A549 (cell line): ENCODE measurements at regions not wholly inside any gene's neighbourhood (a gene's known extent, or its start where the extent isn't known, plus 50 kb on each side); places are given as distances from the start of the nearest gene placed in this dataset.

ENCODE experiments used
- ATAC-seq, 2 experiments: fragments of 200-7000 bp in 1 of 2; fragments of >200 bp in 1 of 2; cut with Nextera tagmentation in 1 of 2; cut with Tn5 transposase in 1 of 2; 3 replicates each; pipeline versions ENCODE4 v1.8.0 to v1.9.1; 2018 to 2020; ENCODE audit warnings: mild to moderate bottlenecking in 1 of 2, moderate library complexity in 1 of 2
- CTCF ChIA-PET: fragments of 300-600 bp; sonication (Branson Sonifier 250); formaldehyde crosslinking; extraction: SDS; loops from one replicate; lab custom pipeline; 2021; ENCODE audit warnings: antibody characterized with exemption, inconsistent platforms; lab: Yijun Ruan, JAX
- POLR2A ChIA-PET: fragments of 350-600 bp; formaldehyde crosslinking; extraction: SDS; loops from one replicate; lab custom pipeline; 2021; ENCODE audit warnings: antibody characterized with exemption, inconsistent platforms; lab: Yijun Ruan, JAX
- DNase-seq, 2 experiments: peaks; one replicate each; pipeline versions ENCODE4 v3.0.0 to v3.0.0-alpha.2; 2011 to 2016; ENCODE audit warnings: low read depth in 1 of 2, low spot score in 1 of 2
- FAIRE-seq: peaks from 2 replicates; lab custom pipeline; 2011; peaks lifted over from hg19 to GRCh38; lab: Jason Lieb, UNC
- H3K27ac ChIP-seq, 2 experiments: fragments of >200 bp; sonication (Bioruptor Twin); formaldehyde crosslinking; 3 replicates each; pipeline ENCODE4 v1.5.1; 2016 to 2017
- H3K4me1 ChIP-seq: fragments of >200 bp; sonication (Bioruptor Twin); formaldehyde crosslinking; 3 replicates; pipeline ENCODE4 v1.6.1; 2016
- H3K4me2 ChIP-seq: fragments of >200 bp; sonication (Bioruptor Twin); formaldehyde crosslinking; 3 replicates; pipeline ENCODE4 v1.6.1; 2016
- H3K4me3 ChIP-seq: fragments of >200 bp; sonication (Bioruptor Twin); formaldehyde crosslinking; 3 replicates; pipeline ENCODE4 v1.5.1; 2016
- H3K9me3 ChIP-seq: fragments of >200 bp; sonication (Bioruptor Twin); formaldehyde crosslinking; 3 replicates; pipeline ENCODE4 v1.6.1; 2016
- ATOH8 ChIP-seq: fragments of 250-450 bp; sonication (Bioruptor Pico); IDR thresholded peaks from 2 replicates; pipeline ENCODE4 v1.5.0; 2020; ENCODE audit warnings: low read depth, mild to moderate bottlenecking, moderate library complexity
- BHLHE40 ChIP-seq: IDR thresholded peaks from 2 replicates; pipeline ENCODE4 v1.6.1; 2012; ENCODE audit warnings: low read depth, low read length, inconsistent platforms
- CBX2 ChIP-seq: fragments of 200-600 bp; sonication (generic); IDR thresholded peaks from 2 replicates; pipeline ENCODE4 v1.6.1; 2016; ENCODE audit warnings: low read depth, mild to moderate bottlenecking, borderline replicate concordance
- CHD2 ChIP-seq: fragments of 150-350 bp; IDR thresholded peaks from 2 replicates; pipeline ENCODE4 v1.6.1; 2014; ENCODE audit warnings: low read length; ENCODE audit not compliant: partially characterized antibody
- CHD4 ChIP-seq: fragments of 200-600 bp; sonication (generic); IDR thresholded peaks from 2 replicates; pipeline ENCODE4 v1.6.1; 2016; ENCODE audit warnings: antibody characterized with exemption, mild to moderate bottlenecking, borderline replicate concordance
- EP300 ChIP-seq, 2 experiments: fragments of >200 bp; sonication (Bioruptor Twin); formaldehyde crosslinking; IDR thresholded peaks; 2 replicates in 1 of 2; 3 replicates in 1 of 2; pipeline ENCODE4 v1.6.1; 2016 to 2017
- ESRRA ChIP-seq: fragments of 150-350 bp; IDR thresholded peaks from 2 replicates; pipeline ENCODE4 v1.6.1; 2014; ENCODE audit warnings: mild to moderate bottlenecking, low read length, borderline replicate concordance
- FOSB ChIP-seq: fragments of 250-450 bp; sonication (Bioruptor Pico); IDR thresholded peaks from 2 replicates; pipeline ENCODE4 v1.5.0; 2020; ENCODE audit warnings: mild to moderate bottlenecking, moderate library complexity
- FOSL2 ChIP-seq, 2 experiments: fragments of 450-650 bp in 1 of 2; fragments of >200 bp in 1 of 2; sonication (Bioruptor Twin) in 1 of 2; formaldehyde crosslinking; IDR thresholded peaks; 2 replicates each; pipeline versions ENCODE4 v1.5.0 to v1.6.1; 2016 to 2020; ENCODE audit warnings: mild to moderate bottlenecking in 1 of 2, moderate library complexity in 1 of 2
- GATA3 ChIP-seq: IDR thresholded peaks from 2 replicates; pipeline ENCODE4 v1.6.1; 2012; ENCODE audit warnings: borderline replicate concordance
- HDAC2 ChIP-seq: fragments of 200-600 bp; sonication (generic); IDR thresholded peaks from 2 replicates; pipeline ENCODE4 v1.6.1; 2016
- HEYL ChIP-seq: fragments of 250-450 bp; sonication (Bioruptor Pico); IDR thresholded peaks from 2 replicates; pipeline ENCODE4 v1.8.0; 2021; ENCODE audit warnings: mild to moderate bottlenecking, moderate library complexity
- HOXB13 ChIP-seq: fragments of 250-450 bp; sonication (Bioruptor Pico); IDR thresholded peaks from 2 replicates; pipeline ENCODE4 v1.5.0; 2020; ENCODE audit warnings: low read depth, mild to moderate bottlenecking, moderate library complexity
- JUNB ChIP-seq: fragments of >200 bp; sonication (Bioruptor Twin); formaldehyde crosslinking; IDR thresholded peaks from 2 replicates; pipeline ENCODE4 v1.6.1; 2016
- MAZ ChIP-seq: fragments of 150-350 bp; IDR thresholded peaks from 2 replicates; pipeline ENCODE4 v1.6.1; 2014; ENCODE audit warnings: antibody characterized with exemption, low read depth, low read length, borderline replicate concordance
- MYC ChIP-seq: IDR thresholded peaks from 2 replicates; pipeline ENCODE4 v1.6.1; 2012; ENCODE audit warnings: mild to moderate bottlenecking, inconsistent platforms, low read length, improper control_type of control experiment, borderline replicate concordance
- PBX3 ChIP-seq: IDR thresholded peaks from 2 replicates; pipeline ENCODE4 v1.6.1; 2012
- POLR2A ChIP-seq: IDR thresholded peaks from 2 replicates; pipeline ENCODE4 v1.6.1; 2012; ENCODE audit warnings: mild to moderate bottlenecking, low read length
- RCOR1 ChIP-seq: fragments of 150-350 bp; IDR thresholded peaks from 2 replicates; pipeline ENCODE4 v1.6.1; 2014; ENCODE audit warnings: antibody characterized with exemption, low read length, low read depth
- RFX5 ChIP-seq: fragments of 450-650 bp; IDR thresholded peaks from 2 replicates; pipeline ENCODE4 v1.7.1; 2014; ENCODE audit warnings: antibody characterized with exemption, mild to moderate bottlenecking, moderate library complexity
- TFCP2L1 ChIP-seq: fragments of 250-450 bp; sonication (Bioruptor Pico); IDR thresholded peaks from 2 replicates; pipeline ENCODE4 v1.5.0; 2021; ENCODE audit warnings: mild to moderate bottlenecking
- ZNF302 ChIP-seq: fragments of 250-450 bp; sonication (Bioruptor Pico); IDR thresholded peaks from 2 replicates; pipeline ENCODE4 v1.9.0; 2021; ENCODE audit warnings: inconsistent platforms, mild to moderate bottlenecking, moderate library complexity
- ZSCAN20 ChIP-seq: fragments of 250-450 bp; sonication (Bioruptor Pico); IDR thresholded peaks from 2 replicates; pipeline ENCODE4 v1.8.0; 2022; ENCODE audit warnings: mild to moderate bottlenecking, moderate library complexity
- WGBS: methylation state at CpG from one replicate; pipeline ENCODE4 v1.1.6; 2017; ENCODE audit errors: missing lambda C conversion rate; 5-methylcytosine and 5-hydroxymethylcytosine counted together

- no peak for FAIRE-seq
These were observed 72.2 kb downstream of the C1QL2 start for GRCh38 chr2:119086327-119086726.

GRCh38 chr2:119085613-119086012 lies 72.9 kb downstream of the C1QL2 start:
- 37% methylated on average over 6 of the region's 6 CpGs for WGBS
- Histone ChIP-seq H3K4me1 (no peaks in the 10 kb centered on the region), H3K27ac (no peak overlapping the region), H3K9me3 (no peaks in the 10 kb centered on the region; the same call in 2 of the 3 replicates), H3K4me3 (no peak overlapping the region), H3K4me2 (no peak overlapping the region)
- ATAC-seq (no peak), FAIRE-seq (no peak), DNase-seq (no peak)
- TF ChIP-seq CHD4 = no peak
- no peak for TF ChIP-seq HDAC2
- no peak for TF ChIP-seq ESRRA
- TF ChIP-seq HOXB13 = no peak
- no peak for TF ChIP-seq GATA3
- TF ChIP-seq MAZ = no peak
- TF ChIP-seq FOSB = no peak
- no peak for TF ChIP-seq EP300 (IDR thresholded peaks at IDR 0.05)
- TF ChIP-seq CHD2 = no peak
- no peak for TF ChIP-seq ZSCAN20 (CRISPR knock-in tag)
- no peak for TF ChIP-seq JUNB
- TF ChIP-seq PBX3 = no peak
- no peak for TF ChIP-seq BHLHE40
- TF ChIP-seq FOSL2 (IDR thresholded peaks at IDR 0.05) = no peak
- TF ChIP-seq FOSL2 (CRISPR knock-in tag; IDR thresholded peaks at IDR 0.05) = no peak
- no peak for TF ChIP-seq TFCP2L1
- TF ChIP-seq HEYL (CRISPR knock-in tag) = no peak
- no peak for TF ChIP-seq MYC
- no peak for TF ChIP-seq RCOR1
- POLR2A ChIA-PET = no interaction called here
- CTCF ChIA-PET = no interaction called here

More at GRCh38 chr2:119086327-119086726, 72.2 kb downstream of the C1QL2 start:
- H3K4me1 ChIP-seq = no peaks in the 10 kb centered on the region
- ChIA-PET POLR2A (no interaction called here), CTCF (interaction anchor here (0.5 kb wide), 1 partner anchor 205 kb away, joined by 3 read pairs; no protein-coding TSS in a partner anchor)
- H3K9me3 ChIP-seq = no peaks in the 10 kb centered on the region; the same call in 2 of the 3 replicates
- TF ChIP-seq ZNF302 (CRISPR knock-in tag) (no peak), ATOH8 (CRISPR knock-in tag) (no peak), CBX2 (no peak), RFX5 (no peak)
- no peak overlapping the region for H3K27ac ChIP-seq
- 42% methylated on average over 8 of the region's 8 CpGs for WGBS
- ATAC-seq = no peak
- no peak overlapping the region for H3K4me3 ChIP-seq
- DNase-seq = no peak
- H3K4me2 ChIP-seq = no peak overlapping the region

GRCh38 chr2:119083416-119083815 lies 75.1 kb downstream of the C1QL2 start:
- no peaks in the 10 kb centered on the region for H3K4me1 ChIP-seq
- H3K4me3 ChIP-seq = no peak overlapping the region
- H3K9me3 ChIP-seq = no peaks in the 10 kb centered on the region; the same call in 2 of the 3 replicates
- FAIRE-seq = no peak
- CTCF ChIA-PET = interaction anchor here (0.9 kb wide), 1 partner anchor 72 kb away, joined by 3 read pairs; no protein-coding TSS in a partner anchor
- no peak overlapping the region for H3K27ac ChIP-seq
- POLR2A ChIA-PET = no interaction called here
- no peak for DNase-seq
- TF ChIP-seq POLR2A = no peak
- no peak for TF ChIP-seq MAZ
- 38% methylated on average over 6 of the region's 7 CpGs for WGBS
- H3K4me2 ChIP-seq = no peak overlapping the region
- no peak for ATAC-seq
